ENCODE measurements at regions not wholly inside any gene's neighbourhood (a gene's known extent, or its start where the extent isn't known, plus 50 kb on each side); places are given as distances from the start of the nearest gene placed in this dataset.

GRCh38 chr1:115412286-115412685 lies 74.2 kb upstream of the NGF start:
- no peak for DNase-seq

GRCh38 chr1:115411371-115412063 lies 73.5 kb upstream of the NGF start:
- peak; percentile 39 for DNase-seq

- DNase-seq, result no peak
Measured at GRCh38 chr1:115409094-115410015, 71.3 kb upstream of the NGF start.

- DNase-seq, result no peak
Measured at GRCh38 chr1:115408533-115408932, 70.5 kb upstream of the NGF start.

- DNase-seq, result no peak
Measured at GRCh38 chr1:115404911-115405310, 66.9 kb upstream of the NGF start.

GRCh38 chr1:115402753-115403184 lies 64.7 kb upstream of the NGF start:
- DNase-seq, result no peak

GRCh38 chr1:115401676-115402075 lies 63.6 kb upstream of the NGF start:
- no peak for DNase-seq

- no peak for DNase-seq
Measured at GRCh38 chr1:115400891-115401290, 62.8 kb upstream of the NGF start.

GRCh38 chr1:115400426-115400825 lies 62.4 kb upstream of the NGF start:
- no peak for DNase-seq

GRCh38 chr1:115398745-115399144 lies 60.7 kb upstream of the NGF start:
- DNase-seq, result no peak
